ENCODE measurements at regions not wholly inside any gene's neighbourhood (a gene's known extent, or its start where the extent isn't known, plus 50 kb on each side); places are given as distances from the start of the nearest gene placed in this dataset.

DNA sequence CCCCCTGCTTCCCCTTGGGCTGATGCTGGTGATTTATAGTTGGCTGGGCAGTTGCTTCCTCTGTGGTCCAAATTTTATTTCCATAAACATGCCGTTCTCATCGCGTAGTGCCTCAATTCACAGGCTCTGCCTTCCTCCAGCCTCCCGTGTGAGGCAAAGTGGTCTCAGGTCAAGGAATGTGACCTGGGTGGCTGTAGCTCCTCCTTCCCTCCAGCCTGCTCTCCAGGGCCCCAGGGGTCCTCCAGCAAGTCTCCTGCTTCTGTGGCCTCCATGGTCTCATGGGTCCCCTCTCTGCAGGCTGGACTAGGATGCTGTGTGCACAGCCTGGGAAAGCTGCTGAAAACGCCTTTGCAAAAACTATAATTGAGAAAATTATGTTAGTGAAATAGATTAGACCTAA lies 694.1 kb downstream of the BRD1 start:
- no peak overlapping the region for H3K4me3 ChIP-seq (ENCODE audit: low read depth, low read length)
- no peak for DNase-seq (ENCODE audit: low read depth)
- TF ChIP-seq, protein P1, sequence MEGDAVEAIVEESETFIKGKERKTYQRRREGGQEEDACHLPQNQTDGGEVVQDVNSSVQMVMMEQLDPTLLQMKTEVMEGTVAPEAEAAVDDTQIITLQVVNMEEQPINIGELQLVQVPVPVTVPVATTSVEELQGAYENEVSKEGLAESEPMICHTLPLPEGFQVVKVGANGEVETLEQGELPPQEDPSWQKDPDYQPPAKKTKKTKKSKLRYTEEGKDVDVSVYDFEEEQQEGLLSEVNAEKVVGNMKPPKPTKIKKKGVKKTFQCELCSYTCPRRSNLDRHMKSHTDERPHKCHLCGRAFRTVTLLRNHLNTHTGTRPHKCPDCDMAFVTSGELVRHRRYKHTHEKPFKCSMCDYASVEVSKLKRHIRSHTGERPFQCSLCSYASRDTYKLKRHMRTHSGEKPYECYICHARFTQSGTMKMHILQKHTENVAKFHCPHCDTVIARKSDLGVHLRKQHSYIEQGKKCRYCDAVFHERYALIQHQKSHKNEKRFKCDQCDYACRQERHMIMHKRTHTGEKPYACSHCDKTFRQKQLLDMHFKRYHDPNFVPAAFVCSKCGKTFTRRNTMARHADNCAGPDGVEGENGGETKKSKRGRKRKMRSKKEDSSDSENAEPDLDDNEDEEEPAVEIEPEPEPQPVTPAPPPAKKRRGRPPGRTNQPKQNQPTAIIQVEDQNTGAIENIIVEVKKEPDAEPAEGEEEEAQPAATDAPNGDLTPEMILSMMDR (conservative IDR thresholded peaks at IDR 0.05; ENCODE audit: low read depth, low read length): no peak

DNA sequence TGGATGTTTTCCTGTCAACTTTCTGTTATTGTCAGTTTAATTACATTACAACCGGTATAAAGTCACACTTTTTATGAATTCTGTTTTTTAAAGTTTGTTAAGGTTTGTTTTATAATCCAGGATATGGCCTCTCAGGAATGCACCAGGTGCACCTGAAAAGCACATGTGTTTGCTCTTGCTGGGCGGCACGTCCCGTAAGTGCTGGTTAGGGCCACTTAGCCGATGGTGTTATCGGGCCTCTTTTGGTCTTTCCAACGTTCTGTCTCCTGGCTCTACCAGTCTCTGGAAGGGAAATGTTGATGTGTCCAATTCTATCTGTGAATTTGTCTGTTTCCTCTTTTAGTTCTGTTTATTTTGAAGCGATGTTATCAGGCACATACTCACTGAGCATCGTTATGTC lies 695.7 kb downstream of the BRD1 start:
- TF ChIP-seq, protein P1 (conservative IDR thresholded peaks at IDR 0.05; ENCODE audit: low read depth, low read length): no peak
- no peak overlapping the region for H3K4me3 ChIP-seq (ENCODE audit: low read depth, low read length)
- no peak for DNase-seq (ENCODE audit: low read depth)

DNA sequence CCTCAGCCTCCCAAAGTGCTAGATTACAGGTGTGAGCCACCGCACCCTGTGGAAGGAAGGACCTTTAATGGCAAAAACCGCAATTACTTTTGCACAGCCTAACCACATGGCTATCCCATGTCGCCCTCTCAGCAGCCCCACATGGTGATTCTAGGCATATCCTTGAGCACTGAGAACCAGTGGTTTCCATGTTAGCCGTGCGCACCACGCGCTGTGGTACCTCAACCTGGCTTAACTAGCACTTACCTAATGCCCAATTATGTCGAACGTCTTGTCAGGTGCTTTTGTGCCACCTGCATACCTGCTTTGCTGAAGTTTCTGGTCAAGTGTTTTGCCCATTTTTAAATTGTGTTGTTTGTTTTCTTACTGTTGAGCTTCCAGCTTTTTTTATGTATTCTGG lies 697.9 kb downstream of the BRD1 start:
- DNase-seq (ENCODE audit: low read depth): no peak
- TF ChIP-seq, protein P1 (conservative IDR thresholded peaks at IDR 0.05; ENCODE audit: low read depth, low read length): no peak
- no peak overlapping the region for H3K4me3 ChIP-seq (ENCODE audit: low read depth, low read length)

DNA sequence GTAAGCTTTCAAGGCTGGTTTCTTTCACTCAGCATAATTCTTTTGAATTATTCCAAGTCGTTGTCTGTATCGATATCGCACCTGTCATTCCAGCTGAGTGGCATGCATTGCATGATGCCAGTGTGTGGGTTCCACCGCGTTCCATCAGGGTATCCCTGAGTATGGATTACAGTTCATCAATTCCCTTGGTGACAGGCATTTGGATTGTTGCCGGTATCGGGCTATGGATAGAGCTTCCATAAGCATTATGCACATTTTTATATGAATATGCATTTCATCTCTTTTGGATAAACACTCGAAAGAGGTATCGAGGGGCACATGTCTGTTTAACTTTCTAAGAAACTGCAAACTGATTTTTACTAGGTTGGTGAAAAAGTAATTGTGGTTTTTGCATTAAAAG lies 698.8 kb downstream of the BRD1 start:
- no peak overlapping the region for H3K4me3 ChIP-seq (ENCODE audit: low read depth, low read length)
- no peak for DNase-seq (ENCODE audit: low read depth)
- TF ChIP-seq, protein P1 (conservative IDR thresholded peaks at IDR 0.05; ENCODE audit: low read depth, low read length): no peak

DNA sequence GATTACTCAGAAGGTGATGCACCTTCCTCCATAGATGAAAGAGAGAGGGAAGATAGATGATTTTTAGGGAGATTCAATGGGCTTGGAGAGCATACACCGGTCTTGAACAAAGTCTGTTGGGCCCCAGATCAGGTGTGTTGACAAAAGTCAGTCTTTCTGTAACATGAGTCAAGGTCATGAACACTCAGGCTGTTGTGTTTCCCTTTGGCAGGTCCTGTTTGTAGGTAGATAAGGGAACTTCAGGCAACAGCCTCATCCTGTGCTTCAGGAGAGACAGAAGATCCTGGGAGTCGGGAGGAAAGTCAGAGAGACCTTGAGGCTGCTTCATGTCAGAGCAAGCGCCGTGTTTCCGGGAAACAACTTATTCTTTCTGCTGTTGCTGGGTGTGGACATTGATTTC lies 703.1 kb downstream of the BRD1 start:
- TF ChIP-seq, protein P1 (conservative IDR thresholded peaks at IDR 0.05; ENCODE audit: low read depth, low read length): no peak
- no peak overlapping the region for H3K4me3 ChIP-seq (ENCODE audit: low read depth, low read length)
- DNase-seq (ENCODE audit: low read depth): no peak

DNA sequence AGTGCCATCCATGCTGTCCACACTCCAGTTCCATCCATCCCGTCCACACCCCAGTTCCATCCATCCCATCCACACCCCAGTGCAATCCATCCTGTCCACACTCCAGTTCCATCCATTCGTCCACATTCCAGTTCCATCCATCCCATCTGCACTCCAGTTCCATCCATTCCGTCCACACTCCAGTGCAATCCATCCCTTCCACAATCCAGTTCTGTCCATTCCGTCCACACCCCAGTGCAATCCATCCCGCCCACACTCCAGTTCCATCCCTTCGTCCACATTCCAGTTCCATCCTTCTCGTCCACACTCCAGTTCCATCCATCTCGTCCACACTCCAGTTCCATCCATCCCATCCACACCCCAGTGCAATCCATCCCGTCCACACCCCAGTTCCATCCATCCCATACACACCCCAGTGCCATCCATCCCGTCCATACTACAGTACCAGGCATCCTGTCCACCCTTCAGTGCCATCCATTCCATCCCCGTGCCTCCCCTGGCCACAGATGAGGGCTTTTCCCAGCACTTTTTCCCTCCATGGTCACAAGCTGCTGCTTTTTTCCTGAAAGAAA lies 704.0 kb downstream of the BRD1 start:
- TF ChIP-seq, protein P1 (conservative IDR thresholded peaks at IDR 0.05; ENCODE audit: low read depth, low read length): no peak
- H3K4me3 ChIP-seq (ENCODE audit: low read depth, low read length): no peak overlapping the region
- DNase-seq (ENCODE audit: low read depth): no peak

DNA sequence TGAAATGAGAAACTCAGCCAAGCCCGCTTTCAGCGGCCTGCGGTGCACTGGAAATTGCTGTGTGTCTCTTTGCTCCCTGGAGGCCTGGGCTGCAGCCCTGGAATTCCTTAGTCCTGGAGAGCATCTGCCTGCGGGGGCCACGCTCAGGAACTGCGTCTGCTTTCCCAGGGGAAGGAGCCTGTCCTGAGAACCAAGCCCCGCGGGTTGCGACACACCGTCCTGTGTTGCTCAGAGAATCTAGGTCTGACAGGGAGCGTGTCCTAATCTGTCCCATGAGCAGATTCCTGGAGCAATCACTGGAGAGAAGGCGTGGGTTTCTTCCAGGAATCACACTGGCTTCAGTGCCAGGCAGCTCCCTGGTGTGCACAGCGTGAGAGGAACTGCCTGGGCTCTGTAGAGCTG lies 708.1 kb downstream of the BRD1 start:
- TF ChIP-seq, protein P1 (conservative IDR thresholded peaks at IDR 0.05; ENCODE audit: low read depth, low read length): no peak
- H3K4me3 ChIP-seq (ENCODE audit: low read depth, low read length): no peak overlapping the region
- no peak for DNase-seq (ENCODE audit: low read depth)
